ENCODE measurements at regions not wholly inside any gene's neighbourhood (a gene's known extent, or its start where the extent isn't known, plus 50 kb on each side); places are given as distances from the start of the nearest gene placed in this dataset.
"Not testable (repeated sequence)": the region's sequence is repeated elsewhere in the genome, so short reads cannot be mapped to it uniquely, and the experiment has no call there.

DNA sequence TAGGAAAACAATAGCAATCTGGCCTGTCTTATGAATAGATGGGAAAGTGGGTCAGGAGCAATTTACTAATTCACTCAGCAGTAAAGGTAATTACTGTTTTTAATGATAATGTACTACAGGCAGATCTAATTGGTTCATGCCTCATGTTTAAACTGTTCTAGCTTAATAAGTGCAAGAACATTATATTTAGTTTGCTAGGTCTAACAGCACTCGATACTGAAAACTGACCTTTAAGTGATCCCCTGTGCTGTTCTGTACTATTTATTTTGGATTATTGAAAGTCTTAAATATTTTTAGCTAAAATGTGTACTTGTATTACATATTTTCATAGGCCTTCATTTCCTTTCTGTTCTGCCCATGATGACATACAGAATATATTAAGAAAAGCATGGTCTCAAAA lies 998.0 kb upstream of the GJE1 start:
- no peak for DNase-seq (ENCODE audit: low read depth in 4 of 4, low spot score in 3 of 4)

DNA sequence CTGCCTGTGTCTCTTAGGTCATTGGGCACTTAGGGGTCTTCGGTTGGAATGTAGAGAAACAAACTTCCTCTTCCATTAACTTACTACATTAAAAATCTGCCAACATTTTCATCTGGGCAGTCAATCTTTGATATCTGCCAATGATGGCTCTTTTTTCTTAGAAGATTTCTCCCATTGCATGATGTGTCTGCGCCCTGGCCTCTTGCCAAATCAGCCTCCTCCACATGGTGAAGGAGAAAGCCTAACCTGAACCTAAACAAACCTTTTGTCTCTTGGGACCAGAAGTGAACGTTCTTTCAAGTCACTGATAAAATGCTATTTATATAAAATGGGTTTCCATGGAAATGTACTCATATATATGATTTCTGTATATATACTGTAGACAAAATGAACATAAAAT lies 998.9 kb upstream of the GJE1 start:
- no peak for DNase-seq (ENCODE audit: low read depth in 4 of 4, low spot score in 3 of 4)

DNA sequence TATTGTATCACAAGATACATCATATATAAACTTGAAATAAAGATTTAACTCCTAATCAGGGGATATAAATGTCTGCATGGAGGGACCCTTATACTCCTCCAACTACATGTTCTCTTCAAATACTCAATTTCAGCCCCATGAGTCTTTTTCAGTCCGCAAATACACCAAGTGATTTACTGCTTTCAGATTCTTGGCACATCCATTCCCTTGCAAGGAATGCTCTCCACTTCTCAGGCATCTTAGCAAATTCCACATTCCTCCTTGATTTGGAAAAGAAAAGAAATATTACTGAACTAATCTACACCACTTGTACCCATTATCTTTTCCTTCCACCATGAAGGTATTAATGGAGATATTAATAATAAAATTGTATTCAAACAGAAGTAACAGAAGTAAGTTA lies 999.4 kb upstream of the GJE1 start:
- DNase-seq (ENCODE audit: low read depth in 4 of 4, low spot score in 3 of 4), result no peak

DNA sequence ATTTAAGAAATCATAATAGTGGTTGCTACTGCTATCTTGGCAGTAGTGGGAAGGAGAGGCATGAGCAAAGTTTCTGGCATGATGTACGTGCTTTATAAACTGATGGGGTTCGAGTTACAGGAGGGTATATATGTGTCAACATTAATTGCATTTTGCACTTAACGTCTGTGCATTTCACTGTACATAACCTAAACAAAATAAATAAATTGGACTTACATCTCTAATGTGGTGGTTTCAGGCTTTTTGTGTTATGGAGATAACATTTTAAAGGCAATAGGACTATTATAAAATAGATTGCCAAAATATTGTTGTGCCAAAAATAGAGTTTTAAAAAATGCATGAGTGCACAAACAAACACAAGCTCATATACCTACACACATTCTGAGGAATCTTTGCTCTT lies 1001.1 kb upstream of the GJE1 start:
- no peak for DNase-seq (ENCODE audit: low read depth in 4 of 4, low spot score in 3 of 4)

DNA sequence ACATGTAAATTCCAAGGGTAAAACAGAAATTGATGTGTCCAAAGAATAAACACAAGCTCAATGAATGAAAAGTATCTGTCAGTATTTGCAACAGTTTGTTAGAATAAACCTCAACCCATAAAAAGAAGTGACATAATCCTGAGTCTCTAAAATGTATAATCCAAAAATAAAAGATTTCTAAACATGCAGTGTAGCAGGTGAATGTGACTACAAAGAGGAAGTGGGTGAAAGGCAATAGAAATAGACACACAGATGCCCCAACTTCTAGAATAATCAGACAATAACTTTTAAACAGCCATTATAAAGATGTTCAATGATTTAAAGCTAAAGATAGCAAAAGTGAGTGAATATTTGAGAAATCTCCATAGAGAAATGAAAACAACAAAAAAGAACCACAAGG lies 1009.2 kb upstream of the GJE1 start:
- no peak for DNase-seq (ENCODE audit: low read depth in 4 of 4, low spot score in 3 of 4)

DNA sequence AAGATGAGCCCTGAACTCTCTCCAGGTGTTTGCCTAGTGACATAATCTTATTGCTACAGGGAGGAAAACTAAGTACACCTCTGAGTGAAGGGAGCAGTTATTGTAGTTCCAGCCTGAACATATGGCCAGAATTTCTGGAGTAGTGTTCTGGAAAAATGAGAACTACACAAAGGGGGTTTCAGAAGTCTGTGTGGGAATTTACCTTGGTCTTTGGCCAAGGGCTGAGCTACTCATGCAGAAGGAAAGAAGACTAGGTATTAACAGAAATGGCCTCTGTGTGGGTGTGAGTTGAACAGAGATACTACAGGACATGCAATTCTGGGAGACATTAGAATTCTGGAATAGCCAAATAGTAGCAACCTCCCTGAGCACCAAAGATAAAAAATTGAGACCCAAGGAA lies 1009.7 kb upstream of the GJE1 start:
- DNase-seq (ENCODE audit: low read depth in 4 of 4, low spot score in 3 of 4), result no peak

DNA sequence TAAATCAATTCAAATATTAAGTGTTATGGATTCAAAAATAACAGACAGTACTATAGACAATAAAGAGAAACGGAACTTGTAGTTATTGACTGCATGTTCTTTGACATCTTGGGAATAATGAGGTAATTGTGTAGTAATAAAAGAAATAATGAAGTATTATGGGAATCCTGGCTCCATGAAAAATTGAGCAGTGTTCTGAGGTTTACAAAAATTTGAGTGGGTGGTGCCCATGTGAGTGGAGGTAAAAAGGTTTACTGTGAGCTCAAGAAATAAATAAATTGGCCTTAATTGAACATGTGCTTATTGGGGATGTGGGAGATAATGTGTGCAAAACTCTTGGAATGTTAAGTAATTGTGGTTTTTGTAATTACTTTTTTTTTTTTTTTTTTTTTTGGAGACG lies 1013.7 kb upstream of the GJE1 start:
- DNase-seq (ENCODE audit: low read depth in 4 of 4, low spot score in 3 of 4), result no peak

DNA sequence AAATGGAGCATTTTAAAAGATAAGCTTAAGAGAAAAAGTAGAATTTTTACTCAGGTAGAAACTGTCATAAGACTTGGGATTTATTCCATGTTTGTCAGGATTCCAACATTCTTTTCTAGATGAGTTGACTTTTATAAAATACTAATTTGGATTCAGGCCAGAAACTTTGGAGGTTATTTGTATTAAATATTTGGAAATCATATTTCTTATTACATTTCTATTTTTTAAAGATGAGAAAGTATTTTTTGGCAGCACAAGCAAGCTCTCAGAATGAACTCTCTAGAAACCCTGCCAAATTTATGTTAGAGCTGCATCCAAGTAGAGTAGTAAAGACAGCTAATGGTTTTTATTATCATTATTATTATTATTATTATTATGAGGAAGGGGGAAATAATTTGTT lies 1014.9 kb upstream of the GJE1 start:
- no peak for DNase-seq (ENCODE audit: low read depth in 4 of 4, low spot score in 3 of 4)

DNA sequence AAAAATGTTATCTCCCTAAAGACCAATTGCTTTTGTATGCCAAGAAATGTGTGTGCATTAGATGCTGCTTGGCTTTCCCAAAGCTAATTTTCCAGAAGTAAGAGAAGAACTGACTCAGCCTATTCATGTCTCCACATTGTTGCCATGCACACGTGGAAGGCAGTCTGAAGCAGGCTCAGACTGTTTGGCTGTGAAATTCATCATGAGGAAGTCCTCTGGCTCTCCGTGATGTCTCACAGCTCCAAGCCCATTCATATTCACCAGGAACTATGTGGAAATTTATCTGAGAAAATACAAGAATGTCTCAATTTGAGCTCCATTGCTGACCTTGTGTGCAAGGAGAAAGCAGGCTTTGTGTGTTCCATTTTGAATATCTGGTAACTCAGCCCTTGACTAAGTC lies 1022.2 kb upstream of the GJE1 start:
- no peak for DNase-seq (ENCODE audit: low read depth in 4 of 4, low spot score in 3 of 4)

DNA sequence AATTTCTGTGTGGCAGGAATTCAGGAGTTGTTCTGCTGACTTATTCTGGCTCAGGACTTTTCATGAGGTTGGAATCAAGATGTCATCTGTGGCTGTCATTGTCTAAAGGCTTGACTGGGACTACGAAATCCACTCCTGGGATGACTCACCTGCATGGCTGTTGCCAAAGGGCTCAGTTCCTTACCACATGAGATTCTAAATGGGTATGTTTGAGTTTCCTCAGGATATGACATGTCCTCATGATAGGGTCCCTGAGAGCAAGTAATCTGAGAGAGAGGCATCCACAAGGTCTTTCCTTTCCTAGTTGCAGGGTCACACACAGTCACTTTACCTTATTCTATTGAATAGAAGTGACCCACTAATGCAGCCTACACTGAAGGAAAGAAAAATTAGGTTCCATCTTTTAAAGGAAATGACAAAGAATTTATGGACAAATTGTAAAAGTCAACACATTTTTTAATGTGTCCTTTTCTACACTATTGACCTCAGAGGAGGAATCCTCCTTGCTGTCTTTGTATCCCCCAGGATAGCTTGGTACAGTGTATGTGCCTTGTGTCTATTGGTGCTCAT lies 1025.0 kb upstream of the GJE1 start:
- no peak for DNase-seq (ENCODE audit: low read depth in 4 of 4, low spot score in 3 of 4)

DNA sequence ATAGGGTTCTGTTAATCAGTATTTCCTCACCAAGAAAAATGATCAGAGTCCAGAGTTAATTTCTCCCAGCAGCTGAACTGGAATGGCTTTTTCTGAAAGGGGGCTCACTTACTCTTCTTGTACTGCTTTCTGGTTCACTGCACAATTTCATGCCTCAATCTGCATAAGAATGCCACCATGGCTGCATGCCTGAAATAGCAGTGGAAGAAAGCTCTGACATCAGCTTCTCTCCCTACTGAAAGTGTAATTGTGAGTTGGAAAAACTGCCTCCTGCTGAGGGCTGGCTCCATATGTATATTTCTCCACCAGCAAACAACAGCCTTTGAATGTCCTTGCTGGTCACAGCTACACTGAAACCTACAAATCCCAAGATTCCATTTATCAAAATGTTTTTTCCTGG lies 1027.2 kb upstream of the GJE1 start:
- DNase-seq (ENCODE audit: low read depth in 4 of 4, low spot score in 3 of 4), result peak in 3 of 4 donors; percentile 9 to 27 (median 24)

DNA sequence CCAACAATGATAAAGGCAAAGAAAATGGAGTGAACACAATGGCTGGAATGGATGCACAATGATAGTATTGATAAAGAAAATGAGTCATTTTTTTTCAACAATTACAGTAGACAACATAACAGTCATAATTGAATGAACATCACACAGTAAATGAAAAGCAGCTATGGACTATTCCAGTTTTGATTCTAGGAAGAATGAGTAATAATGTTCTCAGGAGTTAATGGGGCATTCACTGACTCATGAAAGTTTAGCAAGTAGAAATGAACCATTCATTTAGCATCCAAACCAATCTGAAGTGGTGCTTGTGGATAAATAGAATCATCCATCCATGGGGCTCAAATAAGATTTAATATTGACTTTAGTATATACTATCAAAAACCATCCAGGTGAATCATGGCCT lies 1029.5 kb upstream of the GJE1 start:
- DNase-seq (ENCODE audit: low read depth in 4 of 4, low spot score in 3 of 4), result peak in 1 of 4 donors; percentile 7

DNA sequence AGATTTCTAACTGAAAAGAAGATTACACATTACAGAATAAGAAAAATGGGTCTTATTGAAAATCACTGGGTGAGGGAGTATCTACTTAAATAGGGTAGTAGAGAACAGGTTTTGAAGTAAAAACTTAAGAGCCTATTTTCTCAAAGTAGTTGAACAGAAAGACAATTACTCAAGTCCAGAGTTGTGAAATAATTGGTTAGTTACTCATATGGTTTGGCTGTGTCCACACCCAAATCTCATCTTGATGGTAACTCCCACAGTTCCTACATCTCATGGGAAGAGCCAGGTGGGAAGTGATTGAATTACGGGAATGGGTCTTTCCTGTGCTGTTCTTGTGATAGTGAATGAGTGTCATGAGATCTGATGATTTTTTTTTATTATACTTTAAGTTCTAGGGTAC lies 1035.3 kb upstream of the GJE1 start:
- no peak for DNase-seq (ENCODE audit: low read depth in 4 of 4, low spot score in 3 of 4)

DNA sequence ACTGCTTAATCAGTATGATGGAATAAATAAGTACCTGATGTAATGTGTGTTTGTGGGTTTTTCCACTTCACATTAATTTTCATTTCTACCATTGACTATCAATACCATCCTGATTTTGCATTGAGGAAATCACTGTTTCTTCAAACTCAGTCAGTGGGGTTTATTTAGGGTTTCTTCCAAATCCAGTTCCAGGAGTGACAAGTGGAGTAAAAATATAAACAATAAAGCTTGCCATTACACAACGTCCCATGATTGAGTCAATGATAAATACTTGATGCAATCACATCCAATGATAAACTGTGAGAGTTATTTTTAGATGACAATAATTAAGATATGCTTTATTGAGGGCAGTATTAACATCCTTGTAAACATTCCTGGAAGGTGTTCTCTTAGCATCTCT lies 1037.4 kb upstream of the GJE1 start:
- no peak for DNase-seq (ENCODE audit: low read depth in 4 of 4, low spot score in 3 of 4)

DNA sequence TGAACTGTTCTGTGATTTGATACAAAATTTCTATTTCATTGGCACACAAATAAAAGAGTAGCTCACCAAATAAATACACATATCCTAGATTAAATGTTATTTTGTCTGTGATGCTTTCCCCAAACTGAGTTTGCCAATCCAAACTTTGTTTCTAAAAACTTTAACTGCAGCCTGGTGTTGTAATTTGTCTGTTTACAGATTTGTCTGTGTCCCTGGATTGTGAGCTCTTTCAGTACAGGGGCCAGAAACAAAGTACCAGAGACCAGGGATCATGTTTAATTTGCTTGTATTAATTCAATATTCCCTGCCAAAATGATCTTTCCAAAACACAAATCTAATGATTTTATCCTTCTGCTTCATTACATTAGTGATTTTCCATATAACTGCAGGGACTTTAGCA lies 1044.6 kb upstream of the GJE1 start:
- no peak for DNase-seq (ENCODE audit: low read depth in 4 of 4, low spot score in 3 of 4)

DNA sequence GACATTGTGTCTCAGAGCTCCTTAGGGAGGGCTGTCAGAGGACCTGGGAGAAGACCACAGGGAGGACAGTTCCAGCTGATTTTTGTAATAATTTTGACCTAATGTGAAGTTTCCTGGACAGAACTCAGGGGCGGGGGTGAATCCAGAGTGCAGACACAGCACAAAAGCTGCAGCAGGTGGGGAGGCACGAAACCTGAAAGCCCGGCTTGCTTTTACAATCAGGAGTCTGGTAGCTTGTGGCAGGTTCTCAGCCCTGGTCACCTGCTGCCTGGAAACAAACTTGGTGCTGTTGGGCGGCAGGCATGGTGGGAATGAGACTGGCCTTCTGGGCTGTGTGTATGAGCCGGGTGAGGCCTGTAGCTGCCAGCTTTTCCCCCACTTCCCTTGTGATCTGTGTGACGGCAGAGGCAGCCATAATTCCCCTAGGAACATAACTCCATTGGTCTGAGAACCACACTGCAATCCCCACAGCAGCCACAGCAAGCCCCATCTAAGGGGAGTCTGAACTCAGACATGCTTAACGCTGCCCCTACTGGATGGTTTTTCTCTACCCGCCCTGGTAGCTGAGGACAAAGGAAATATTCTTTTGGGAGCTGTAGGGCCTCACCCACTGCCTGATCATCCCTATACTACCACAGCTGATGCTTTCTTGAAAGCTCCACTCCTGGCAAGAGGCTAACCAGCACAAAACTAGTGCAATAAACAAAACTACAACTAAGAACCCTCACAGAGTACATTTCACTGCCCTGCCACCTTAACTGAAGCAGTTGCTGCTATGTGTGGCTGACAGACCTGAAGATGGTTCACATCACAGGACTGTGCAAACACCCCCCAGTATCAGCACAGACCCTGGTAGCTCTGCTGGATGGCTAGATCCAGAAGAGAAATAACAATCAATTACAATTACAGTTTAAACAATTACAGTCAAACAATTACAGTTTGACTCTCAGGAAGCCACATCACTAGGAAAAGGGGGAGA lies 1055.1 kb upstream of the GJE1 start:
- no peak for DNase-seq (ENCODE audit: low read depth in 4 of 4, low spot score in 3 of 4)

DNA sequence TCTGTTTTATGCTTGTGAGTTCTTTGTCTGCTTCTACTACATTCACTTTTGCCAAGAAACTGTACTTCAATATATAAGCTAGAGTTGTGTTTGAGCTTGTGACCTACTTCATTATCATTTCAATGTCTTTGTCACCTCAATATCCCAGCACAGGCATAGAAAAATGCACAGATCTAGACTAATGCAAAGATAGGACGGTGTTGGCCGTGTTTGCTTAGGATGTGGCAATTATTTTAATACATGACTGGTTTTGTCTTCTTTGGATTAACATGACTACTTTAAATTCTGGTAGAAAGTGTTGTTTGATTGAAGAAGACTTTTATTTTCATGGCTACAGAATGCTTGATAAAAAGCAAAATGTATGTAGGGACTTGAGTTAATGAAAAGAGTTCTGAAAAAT lies 1075.0 kb upstream of the GJE1 start:
- no peak for DNase-seq (ENCODE audit: low read depth in 4 of 4, low spot score in 3 of 4)

DNA sequence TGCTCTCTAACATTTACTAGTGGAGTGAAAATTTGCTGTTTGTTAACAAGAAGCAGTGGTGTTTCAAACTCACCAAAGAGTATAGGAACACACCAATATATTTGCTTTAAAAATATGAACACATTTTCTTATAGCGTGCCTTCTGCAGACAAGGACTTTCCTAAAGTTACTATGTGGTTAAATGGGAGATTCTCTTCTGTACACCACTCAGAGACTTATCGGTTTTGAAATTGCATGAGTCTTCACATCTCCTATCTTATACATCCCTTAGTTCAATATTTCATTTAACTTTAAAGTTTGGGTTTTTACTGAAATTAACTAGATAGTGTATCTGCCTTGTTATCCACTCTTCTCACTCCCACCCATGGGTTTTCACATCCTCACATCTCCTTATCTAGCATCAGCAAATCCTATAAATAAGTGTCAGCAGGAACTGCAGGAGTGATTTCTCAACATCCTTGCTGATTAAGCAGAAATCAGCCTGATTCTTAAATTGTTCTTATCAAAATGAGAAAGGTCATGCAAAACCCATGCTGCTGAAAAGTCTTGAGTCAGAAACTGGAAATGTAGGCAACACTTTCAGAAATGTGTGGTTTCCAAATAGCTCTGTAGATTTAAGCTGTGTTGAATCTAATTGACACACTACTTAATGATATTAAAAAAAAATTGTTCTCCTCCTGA lies 1075.6 kb upstream of the GJE1 start:
- DNase-seq (ENCODE audit: low read depth in 4 of 4, low spot score in 3 of 4), result no peak

DNA sequence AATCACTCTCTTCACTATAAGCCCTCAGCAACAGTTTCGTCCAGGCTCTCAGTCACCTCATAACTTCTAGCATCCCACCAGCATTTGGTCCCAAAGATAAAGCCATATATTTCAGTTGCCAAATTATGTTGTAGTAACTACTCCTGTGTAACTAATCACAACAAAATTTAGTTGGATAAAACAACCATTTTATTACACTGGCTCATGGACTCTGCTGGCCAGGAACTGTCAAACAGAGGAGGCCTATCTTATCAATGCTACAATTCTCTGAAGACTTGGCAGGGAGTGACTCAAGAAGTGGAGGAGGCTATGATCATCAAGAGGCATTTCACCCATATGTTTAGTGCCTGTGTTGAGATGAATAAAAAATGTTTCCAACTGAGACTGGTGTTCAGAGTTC lies 1082.3 kb upstream of the GJE1 start:
- no peak for DNase-seq (ENCODE audit: low read depth in 4 of 4, low spot score in 3 of 4)

DNA sequence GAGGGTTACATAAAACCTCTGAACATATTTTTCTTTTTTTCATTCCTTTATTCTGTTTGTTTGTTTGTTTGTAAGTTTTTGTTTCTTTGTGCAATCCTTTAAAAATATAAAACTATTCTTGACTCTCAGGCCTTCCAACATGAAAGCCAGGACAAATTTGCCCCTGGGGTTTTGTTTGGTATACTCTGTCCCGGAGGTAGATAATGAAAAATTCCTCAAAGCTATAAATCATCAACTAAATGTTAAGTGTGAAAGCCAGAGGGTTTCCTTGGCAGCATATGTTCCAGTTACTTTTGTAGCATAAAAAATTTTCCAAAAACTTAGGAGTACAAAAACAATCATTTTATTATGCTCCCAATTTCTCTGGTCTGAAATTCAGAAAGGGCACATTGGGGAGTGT lies 1084.3 kb upstream of the GJE1 start:
- no peak for DNase-seq (ENCODE audit: low read depth in 4 of 4, low spot score in 3 of 4)

DNA sequence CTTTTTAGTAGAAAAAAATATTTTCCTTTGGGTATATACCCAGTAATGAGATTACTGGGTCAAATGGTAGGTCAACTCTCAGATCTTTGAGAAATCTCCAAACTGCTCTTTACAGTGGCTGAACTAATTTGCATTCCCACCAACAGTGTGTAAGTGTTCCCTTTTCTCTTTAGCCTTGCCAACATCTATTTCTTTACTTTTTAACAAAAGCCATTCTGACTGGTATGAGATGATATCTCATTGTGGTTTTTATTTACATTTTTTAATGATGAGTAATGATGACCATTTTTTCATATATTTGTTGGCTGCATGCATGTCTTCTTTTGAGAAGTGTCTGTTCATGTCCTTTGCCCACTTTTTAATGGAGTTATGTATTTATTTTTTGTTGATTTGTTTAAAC lies 1086.2 kb upstream of the GJE1 start:
- DNase-seq (ENCODE audit: low read depth in 4 of 4, low spot score in 3 of 4), result not testable (repeated sequence)

DNA sequence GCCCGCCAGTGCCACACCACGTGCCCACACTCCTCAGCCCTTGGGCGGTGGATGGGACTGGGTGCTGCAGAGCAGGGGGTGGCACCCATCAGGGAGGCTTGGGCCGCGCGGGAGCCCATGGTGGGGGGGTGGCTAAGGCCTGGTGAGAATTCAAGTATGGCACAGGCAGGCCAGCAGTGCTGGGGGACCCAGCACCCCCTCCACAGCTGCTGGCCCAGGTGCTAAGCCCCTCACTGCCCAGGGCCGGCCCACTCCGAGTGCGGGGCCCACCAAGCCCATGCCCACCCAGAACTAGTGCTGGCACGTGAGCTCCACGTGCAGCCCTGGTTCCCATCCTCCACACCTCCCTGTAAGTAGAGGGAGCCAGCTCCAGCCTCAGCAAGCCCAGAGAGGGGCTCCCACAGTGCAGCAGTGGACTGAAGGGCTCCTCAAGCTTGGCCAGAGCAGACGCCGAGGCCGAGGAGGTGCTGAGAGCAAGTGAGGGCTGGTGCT lies 1091.1 kb upstream of the GJE1 start:
- no peak for DNase-seq (ENCODE audit: low read depth in 4 of 4, low spot score in 3 of 4)
